Stimulated activated CD4-positive, alpha-beta T cell treated with anti-CD3 and anti-CD28 coated beads, Interleukin-4, amount 100 ng/mL, for 48 hours (primary cell): ENCODE measurements at regions not wholly inside any gene's neighbourhood (a gene's known extent, or its start where the extent isn't known, plus 50 kb on each side); places are given as distances from the start of the nearest gene placed in this dataset.
A peak's percentile ranks its signal among the peaks of the same experiment; 100 is the strongest.

Source experiments
- DNase-seq, 2 donors: peaks; one replicate each; pipeline ENCODE4 v3.0.0-alpha.2; 2020; ENCODE audit warnings: low read depth in 2 of 2

- no peak for DNase-seq
Measured at GRCh38 chr5:138665261-138665660, 88.0 kb upstream of the CTNNA1 start.

DNA sequence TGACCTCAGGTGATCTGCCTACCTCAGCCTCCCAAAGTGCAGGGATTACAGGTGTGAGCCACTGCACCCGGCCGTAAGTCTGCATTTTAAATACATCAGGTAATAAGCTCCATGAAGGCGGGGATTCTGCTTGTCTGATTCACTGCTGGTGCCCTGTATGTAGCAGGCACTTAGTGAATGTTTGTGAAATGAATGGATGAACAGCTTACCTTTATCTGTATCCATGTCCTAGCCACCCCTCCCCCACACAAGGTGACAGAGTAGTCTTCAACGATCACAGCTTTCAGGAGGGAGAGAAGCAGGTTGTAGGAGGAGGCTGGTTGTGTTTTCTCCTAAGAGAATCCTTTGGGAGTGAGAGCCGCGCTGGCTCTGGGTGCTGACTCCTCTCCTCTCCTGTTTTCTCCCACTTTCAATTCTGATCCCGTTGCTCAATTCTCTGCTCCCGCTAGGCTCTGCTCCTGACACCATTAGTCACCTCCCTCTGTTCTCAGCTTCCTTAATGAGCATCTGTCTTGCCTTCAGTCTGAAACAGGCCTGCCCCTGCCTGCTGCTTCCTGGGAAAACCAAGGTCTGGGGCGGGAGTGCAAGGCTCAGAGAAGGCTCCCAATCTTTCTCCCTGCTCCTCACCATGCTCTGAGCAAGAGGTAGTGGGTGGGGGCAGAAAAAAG is 88.8 kb upstream of the CTNNA1 start:
- DNase-seq = no peak

- DNase-seq = no peak
Measured at GRCh38 chr5:138663561-138663960, 88.4 kb upstream of the HSPA9 start.

- no peak for DNase-seq
Measured at GRCh38 chr5:138663009-138663408, 87.8 kb upstream of the HSPA9 start.

DNA sequence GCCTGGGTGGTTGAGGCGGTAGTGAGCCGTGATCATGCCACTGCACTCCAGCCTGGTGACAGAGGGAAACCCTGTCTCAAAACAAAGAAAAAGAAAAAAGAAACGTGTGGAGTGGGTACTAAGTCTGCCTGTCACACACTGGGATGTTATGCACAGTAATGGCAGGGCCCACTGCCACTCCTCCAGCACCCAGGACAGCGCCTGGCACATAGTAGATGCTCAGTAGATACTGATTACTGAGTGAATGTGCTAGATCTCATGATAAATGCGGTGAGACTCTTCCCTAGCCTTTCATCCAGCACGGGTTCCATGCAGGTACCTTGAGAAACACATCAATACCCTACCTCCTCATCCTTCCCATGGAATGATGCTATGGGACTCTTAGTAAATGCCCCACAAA is 87.4 kb upstream of the HSPA9 start:
- DNase-seq = peak in 1 of 2 donors; percentile 18

DNA sequence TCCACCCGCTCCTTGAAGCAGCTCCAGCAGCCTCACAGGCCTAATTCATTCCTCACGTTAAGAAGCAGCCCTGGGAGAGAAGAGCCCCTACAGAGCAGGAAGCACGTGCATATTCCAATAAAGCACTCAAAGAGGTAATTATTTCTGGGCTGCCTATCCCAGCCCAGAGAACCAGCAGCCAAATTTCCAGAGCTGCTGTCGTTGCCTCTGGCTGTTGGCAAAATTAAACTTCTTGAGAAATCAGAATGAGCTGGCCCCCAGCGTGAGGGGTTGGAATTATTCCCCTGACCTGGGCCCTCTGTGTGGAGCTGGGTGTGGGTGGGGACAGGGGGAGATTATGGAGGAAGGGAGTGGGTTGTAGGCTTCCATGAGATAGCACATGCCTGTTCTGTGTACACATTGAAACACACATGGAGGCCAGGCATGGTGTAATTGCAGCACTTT is 86.8 kb upstream of the HSPA9 start:
- DNase-seq = no peak

DNA sequence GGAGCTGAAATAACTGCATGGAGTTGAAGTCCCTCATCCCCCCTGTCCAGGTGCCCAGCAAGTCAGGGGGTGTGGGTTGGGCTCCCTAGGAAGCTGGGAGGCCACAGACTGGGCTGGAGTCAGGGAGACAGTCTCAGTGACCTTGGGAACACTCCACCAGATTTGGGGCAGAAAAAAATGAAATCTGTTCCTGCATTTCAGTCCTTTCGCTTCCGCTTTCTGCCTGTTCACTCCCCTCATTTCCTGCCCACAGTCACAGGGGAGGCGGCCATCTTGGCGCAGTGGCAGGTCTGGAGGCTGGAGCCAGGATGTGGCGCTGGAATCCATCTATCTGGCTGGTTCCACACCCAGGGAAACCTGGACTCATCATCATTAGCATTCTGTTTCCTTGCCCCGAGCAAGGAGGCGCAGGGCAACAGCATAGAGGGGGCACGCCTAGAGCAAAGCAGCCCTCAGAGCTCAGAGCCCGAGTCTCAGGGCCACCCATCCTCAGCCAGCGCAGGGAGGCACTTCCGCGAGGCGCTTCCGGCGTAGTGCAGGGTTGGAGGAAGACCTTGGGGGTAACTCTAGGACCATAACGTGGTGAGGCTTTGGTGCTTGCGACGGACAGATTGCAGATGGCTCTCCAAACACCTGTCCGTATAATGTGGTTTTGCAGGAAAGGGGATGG is 86.2 kb upstream of the HSPA9 start:
- no peak for DNase-seq

DNA sequence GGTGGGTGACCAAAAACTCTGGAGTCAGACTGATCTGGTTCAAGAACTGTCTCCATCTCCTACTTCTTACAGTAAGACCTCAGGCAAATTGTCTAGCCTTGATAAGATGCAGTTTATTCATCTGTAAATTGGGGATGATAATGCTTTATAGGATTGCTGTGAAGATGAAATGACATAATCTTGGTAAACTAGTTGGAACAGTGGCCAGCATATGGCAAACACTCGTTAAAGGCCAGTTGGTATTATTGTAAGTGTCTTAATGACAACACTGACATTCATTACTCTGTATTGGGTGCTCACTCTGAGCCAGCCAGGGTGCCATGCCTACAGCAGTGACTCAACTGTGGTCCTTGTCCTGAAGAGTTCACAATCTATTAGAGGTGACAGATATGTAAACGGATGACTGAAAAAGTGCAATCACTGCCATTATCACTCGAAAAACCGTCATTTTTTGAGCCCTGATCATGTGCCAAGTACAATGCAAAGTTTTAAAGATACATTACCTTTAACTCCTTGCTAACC is 84.9 kb upstream of the HSPA9 start:
- DNase-seq = no peak

GRCh38 chr5:138659561-138659960 is 84.4 kb upstream of the HSPA9 start:
- no peak for DNase-seq

DNA sequence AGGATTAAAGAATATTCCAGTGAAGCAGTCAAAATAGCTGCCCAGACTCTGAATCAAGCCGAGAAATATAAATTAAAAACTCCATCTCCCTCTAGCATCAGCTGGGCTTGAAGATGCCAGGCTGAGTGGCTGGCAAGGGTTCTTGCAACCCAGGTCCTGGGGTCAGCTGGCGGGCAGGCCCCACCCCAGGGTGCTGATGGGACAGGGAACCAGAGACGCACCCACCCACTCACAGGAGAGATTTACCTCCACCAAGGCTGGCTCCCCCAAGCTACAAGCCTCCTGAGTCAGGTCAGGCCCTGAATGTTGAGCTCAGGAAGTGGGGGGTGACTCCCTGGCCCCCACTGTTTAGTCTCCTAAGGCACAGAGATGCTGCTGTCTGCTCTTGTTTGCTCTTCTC is 83.9 kb upstream of the HSPA9 start:
- DNase-seq = no peak

- no peak for DNase-seq
Measured at GRCh38 chr5:138658676-138659075, 83.5 kb upstream of the HSPA9 start.

DNA sequence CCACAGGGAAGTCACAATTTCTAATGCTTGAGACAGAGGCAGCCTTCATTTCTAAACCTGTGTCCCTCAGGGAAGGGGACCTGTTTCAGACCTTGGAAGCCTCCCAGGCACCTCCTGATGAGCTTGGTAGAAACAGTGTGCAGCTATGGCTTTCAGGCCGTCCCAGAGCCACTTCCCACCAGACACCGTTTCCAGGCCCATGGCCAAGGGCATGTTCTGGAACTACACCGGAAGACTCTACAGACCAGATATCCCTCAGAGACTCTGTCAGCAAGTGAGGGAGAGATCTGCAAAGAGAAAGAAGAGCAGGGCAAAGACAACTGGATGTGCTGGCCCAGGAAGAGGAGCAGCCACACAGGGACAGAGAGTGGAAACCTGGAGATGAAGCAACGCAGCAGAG is 82.2 kb upstream of the HSPA9 start:
- DNase-seq = no peak

DNA sequence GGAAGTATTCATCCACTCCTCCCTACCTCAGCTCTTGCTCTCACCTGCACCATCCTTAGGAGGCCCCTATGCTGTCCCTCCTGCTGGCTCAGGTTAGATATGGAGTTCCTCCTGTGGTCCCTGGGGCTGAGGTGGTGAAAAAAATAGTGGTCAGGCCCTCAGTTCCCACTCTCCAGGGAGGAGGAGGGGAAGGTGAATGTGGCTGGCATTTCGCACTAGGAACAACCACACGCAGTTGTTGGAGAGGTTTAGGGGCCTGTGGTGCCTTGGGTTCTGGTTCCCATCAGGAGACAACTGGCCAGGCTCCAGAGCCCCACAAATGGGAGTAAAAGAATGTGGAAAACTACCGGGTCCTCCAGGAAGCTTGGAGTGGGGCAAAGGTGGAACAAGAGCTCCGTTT is 81.7 kb upstream of the HSPA9 start:
- no peak for DNase-seq

GRCh38 chr5:138655530-138656190 is 80.5 kb upstream of the HSPA9 start:
- DNase-seq = no peak

DNA sequence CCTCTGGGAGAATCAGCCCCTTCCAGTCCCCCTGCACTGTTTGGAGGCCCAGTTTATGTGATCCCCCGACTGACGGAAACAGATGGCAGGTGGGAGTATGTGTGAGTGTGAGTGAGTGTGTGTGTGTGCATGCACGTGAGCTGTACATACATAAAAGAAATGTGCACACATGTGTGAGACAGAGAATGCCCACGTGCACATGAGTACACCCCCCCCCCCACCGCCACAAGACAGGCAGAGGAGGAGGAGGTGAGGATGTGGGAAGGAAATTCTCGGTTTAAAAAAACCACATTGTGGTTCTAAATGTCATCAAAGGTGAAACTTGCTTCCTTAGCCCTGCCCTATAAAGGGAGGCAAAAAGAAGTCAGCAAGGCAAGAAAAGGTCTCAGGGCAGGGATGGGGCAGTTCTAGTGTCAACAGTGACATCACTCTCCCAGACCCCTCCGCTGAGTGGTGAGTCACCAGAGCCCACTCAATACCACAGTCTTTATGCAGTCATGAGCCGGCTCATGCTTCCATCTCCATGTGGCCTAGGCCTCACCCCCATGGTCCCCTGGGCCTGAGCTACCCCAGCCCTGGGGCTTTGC is 79.2 kb upstream of the HSPA9 start:
- DNase-seq = peak; percentile 55 to 57

- no peak for DNase-seq
Measured at GRCh38 chr5:138653502-138653901, 78.3 kb upstream of the HSPA9 start.

- DNase-seq = no peak
Measured at GRCh38 chr5:138651767-138652117, 76.5 kb upstream of the HSPA9 start.

GRCh38 chr5:138651058-138651766 is 76.0 kb upstream of the HSPA9 start:
- DNase-seq = no peak

- no peak for DNase-seq
Measured at GRCh38 chr5:138650196-138650595, 75.0 kb upstream of the HSPA9 start.

GRCh38 chr5:138649775-138650174 is 74.6 kb upstream of the HSPA9 start:
- no peak for DNase-seq

DNA sequence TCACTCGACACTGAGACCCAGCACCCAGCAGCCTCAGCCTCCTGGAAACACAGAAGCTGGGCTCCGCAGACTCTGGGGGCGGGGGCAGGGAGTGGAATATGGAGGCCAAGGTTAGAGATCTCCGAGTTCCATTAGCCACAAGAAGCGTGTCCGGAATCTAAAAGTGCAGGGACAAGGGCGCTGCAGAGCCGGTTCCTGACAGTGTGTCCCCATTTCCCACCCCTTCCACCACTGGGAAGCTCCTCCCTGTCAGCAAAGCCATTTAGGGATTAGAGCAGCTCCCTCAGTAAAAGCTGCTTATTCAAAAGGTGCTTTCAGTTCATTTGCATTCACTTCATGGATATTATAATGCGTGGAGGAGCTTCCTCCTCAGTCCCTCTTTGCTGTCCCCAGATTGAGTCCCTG is 74.1 kb upstream of the HSPA9 start:
- DNase-seq = no peak

DNA sequence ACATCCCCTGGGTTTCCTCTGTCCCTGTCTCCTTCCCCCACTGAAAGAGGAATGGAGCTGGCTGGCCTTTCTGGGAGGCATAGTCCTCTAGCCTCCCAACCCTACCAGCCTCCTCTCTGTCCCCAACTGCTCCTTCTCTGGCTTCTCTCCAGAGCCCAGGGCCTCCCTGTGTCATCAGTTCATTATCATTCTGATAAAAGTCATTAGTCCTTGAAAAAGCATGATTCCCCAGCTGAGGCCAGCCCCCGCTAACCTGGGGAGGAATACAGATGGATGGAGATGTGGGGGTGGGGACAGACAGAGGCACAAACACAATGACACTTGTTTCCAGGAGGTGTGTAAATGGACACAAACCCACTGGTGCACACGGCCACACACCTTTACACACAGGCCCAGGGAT is 73.6 kb upstream of the HSPA9 start:
- no peak for DNase-seq
